IMR-90 (cell line): ENCODE measurements at regions not wholly inside any gene's neighbourhood (a gene's known extent, or its start where the extent isn't known, plus 50 kb on each side); places are given as distances from the start of the nearest gene placed in this dataset.

Experiments
- ATAC-seq: fragments of 200-7000 bp; cut with Tn5 transposase; 2 replicates; pipeline ENCODE4 v1.9.1; 2020; ENCODE audit warnings: low read depth, mild to moderate bottlenecking, moderate library complexity
- BruUV-seq: library from RNA; stranded (reverse); fragments of 400-500 nt; replicated peaks from 2 replicates; lab custom pipeline; 2021; lab: Mats Ljungman, UMichigan
- CTCF ChIA-PET: fragments of 300-600 bp; formaldehyde crosslinking; extraction: SDS; loops from one replicate; lab custom pipeline; 2021; ENCODE audit warnings: antibody characterized with exemption; lab: Yijun Ruan, JAX
- POLR2A ChIA-PET: fragments of 300-600 bp; sonication (Branson Sonifier 250); formaldehyde crosslinking; loops from one replicate; lab custom pipeline; 2022; ENCODE audit warnings: antibody characterized with exemption; ENCODE audit not compliant: unreplicated experiment; lab: Charles Lee
- DNase-seq: peaks from one replicate; pipeline ENCODE4 v3.0.0; 2013
- H2AFZ ChIP-seq: replicated peaks from 2 replicates; pipeline ENCODE3; 2013; ENCODE audit warnings: low read length, mild to moderate bottlenecking; ENCODE audit not compliant: poor library complexity
- H2AK5ac ChIP-seq: 2 replicates; pipeline ENCODE4 v1.6.1; 2013; ENCODE audit warnings: low read depth, low read length, inconsistent platforms
- H2AK9ac ChIP-seq: replicated peaks from 2 replicates; pipeline ENCODE3; 2013; ENCODE audit warnings: mild to moderate bottlenecking, low read depth, low read length, moderate library complexity; ENCODE audit not compliant: poor library complexity
- H2BK120ac ChIP-seq: 2 replicates; pipeline ENCODE4 v1.6.1; 2013; ENCODE audit warnings: low read depth, low read length, inconsistent platforms
- H2BK15ac ChIP-seq: 3 replicates; pipeline ENCODE4 v1.6.1; 2013; ENCODE audit warnings: low read depth, low read length, inconsistent platforms
- H2BK20ac ChIP-seq: 2 replicates; pipeline ENCODE4 v1.6.1; 2013; ENCODE audit warnings: low read depth, mild to moderate bottlenecking, inconsistent platforms, low read length, moderate library complexity
- H2BK5ac ChIP-seq: 2 replicates; pipeline ENCODE4 v1.6.1; 2013; ENCODE audit warnings: mild to moderate bottlenecking, low read depth, low read length, inconsistent platforms; ENCODE audit not compliant: poor library complexity, severe bottlenecking
- H3K14ac ChIP-seq: replicated peaks from 2 replicates; pipeline ENCODE4 v1.6.1; 2013; ENCODE audit warnings: low read depth, low read length, inconsistent platforms
- H3K18ac ChIP-seq: 2 replicates; pipeline ENCODE4 v1.6.1; 2013; ENCODE audit warnings: low read depth, low read length, control low read depth
- H3K23ac ChIP-seq: 2 replicates; pipeline ENCODE4 v1.6.1; 2013; ENCODE audit warnings: low read depth, low read length, inconsistent platforms
- H3K27ac ChIP-seq: 2 replicates; pipeline ENCODE4 v1.5.1; 2013; ENCODE audit warnings: mild to moderate bottlenecking, control low read depth, low read length; ENCODE audit not compliant: insufficient read depth
- H3K27me3 ChIP-seq: 2 replicates; pipeline ENCODE4 v1.6.1; 2013; ENCODE audit warnings: low read length; ENCODE audit not compliant: control insufficient read depth, insufficient read depth
- H3K36me3 ChIP-seq: 2 replicates; pipeline ENCODE4 v1.6.1; 2013; ENCODE audit warnings: low read length, mixed read lengths; ENCODE audit not compliant: control insufficient read depth, insufficient read depth
- H3K4ac ChIP-seq: 2 replicates; pipeline ENCODE4 v1.6.1; 2013; ENCODE audit warnings: low read depth, low read length, inconsistent platforms
- H3K4me1 ChIP-seq: 2 replicates; pipeline ENCODE4 v1.6.1; 2013; ENCODE audit warnings: low read length, mixed read lengths; ENCODE audit not compliant: control insufficient read depth, insufficient read depth
- H3K4me2 ChIP-seq: 2 replicates; pipeline ENCODE4 v1.6.1; 2013; ENCODE audit warnings: low read depth, mild to moderate bottlenecking, control low read depth, low read length, moderate library complexity
- H3K4me3 ChIP-seq: 2 replicates; pipeline ENCODE4 v1.5.1; 2013; ENCODE audit warnings: low read depth, mild to moderate bottlenecking, control low read depth, low read length, moderate library complexity; ENCODE audit not compliant: insufficient read depth
- H3K56ac ChIP-seq: 2 replicates; pipeline ENCODE4 v1.6.1; 2013; ENCODE audit warnings: low read length, inconsistent platforms; ENCODE audit not compliant: insufficient read depth; ENCODE audit errors: extremely low read depth
- H3K79me1 ChIP-seq, 2 experiments: 2 replicates each; pipeline ENCODE4 v1.6.1; 2013; ENCODE audit warnings: low read length in 2 of 2, inconsistent platforms in 1 of 2, low read depth in 1 of 2
- H3K9ac ChIP-seq: 2 replicates; pipeline ENCODE4 v1.6.1; 2013; ENCODE audit warnings: low read depth, low read length, control low read depth
- H3K9me1 ChIP-seq: 2 replicates; pipeline ENCODE4 v1.6.1; 2013; ENCODE audit warnings: low read length, inconsistent platforms; ENCODE audit not compliant: insufficient read depth
- H3K9me3 ChIP-seq: 2 replicates; pipeline ENCODE4 v1.6.1; 2013; ENCODE audit warnings: low read length; ENCODE audit not compliant: control insufficient read depth, insufficient read depth
- H4K20me1 ChIP-seq: 2 replicates; pipeline ENCODE4 v1.6.1; 2013; ENCODE audit warnings: low read length, inconsistent platforms; ENCODE audit not compliant: insufficient read depth
- H4K5ac ChIP-seq: 2 replicates; pipeline ENCODE4 v1.6.1; 2013; ENCODE audit warnings: mild to moderate bottlenecking, low read depth, low read length, control low read depth
- H4K8ac ChIP-seq, 2 experiments: 2 replicates each; pipeline ENCODE4 v1.6.1; 2013; ENCODE audit warnings: low read depth in 2 of 2, low read length in 2 of 2, control low read depth in 1 of 2, inconsistent platforms in 1 of 2
- H4K91ac ChIP-seq: 2 replicates; pipeline ENCODE4 v1.6.1; 2013; ENCODE audit warnings: low read depth, low read length, inconsistent platforms; ENCODE audit not compliant: insufficient read depth
- ELK1 ChIP-seq: fragments of 150-350 bp; IDR thresholded peaks from 2 replicates; pipeline ENCODE4 v1.6.1; 2016; ENCODE audit warnings: low read depth, mild to moderate bottlenecking, low read length, moderate library complexity, borderline replicate concordance
- MAZ ChIP-seq: IDR thresholded peaks from 2 replicates; pipeline ENCODE4 v1.6.1; 2012; ENCODE audit warnings: low read depth, mild to moderate bottlenecking, low read length, improper control_type of control experiment, moderate library complexity, borderline replicate concordance
- MXI1 ChIP-seq: IDR thresholded peaks from 2 replicates; pipeline ENCODE4 v1.6.1; 2012; ENCODE audit warnings: low read depth, mild to moderate bottlenecking, low read length, moderate library complexity, borderline replicate concordance
- POLR2A ChIP-seq: IDR thresholded peaks from 2 replicates; pipeline ENCODE4 v1.6.1; 2012; ENCODE audit warnings: mild to moderate bottlenecking, low read depth, low read length
- RAD21 ChIP-seq: IDR thresholded peaks from 2 replicates; pipeline ENCODE4 v1.6.1; 2012; ENCODE audit warnings: low read length, improper control_type of control experiment
- WGBS, 2 experiments: methylation state at CpG; one replicate each; pipeline versions ENCODE4 v1.1.5 to v1.1.7; 2013; ENCODE audit warnings: missing lambda C conversion rate in 2 of 2; ENCODE audit not compliant: insufficient read length in 1 of 2; ENCODE audit errors: extremely low coverage in 2 of 2; 5-methylcytosine and 5-hydroxymethylcytosine counted together
- dilution Hi-C: fragments of 300-500 bp; cut with HindIII; formaldehyde crosslinking; loops from one replicate; pipeline ENCODE4 v1.14.3; 2018; ENCODE audit warnings: low sequenced_read_pairs; ENCODE audit not compliant: unreplicated experiment
- in situ Hi-C: fragments of 300-500 bp; cut with MboI; formaldehyde crosslinking; loops from 3 replicates; pipeline ENCODE4 v1.14.3; 2019; ENCODE audit warnings: low sequenced_read_pairs, inconsistent platforms, mixed read lengths
- intact Hi-C: fragments of 100-400 bp; cut with micrococcal nuclease; formaldehyde crosslinking; loops from 2 replicates; pipeline ENCODE4 v1.10.0; 2022

GRCh38 chr20:48079028-48079427 lies 293.7 kb upstream of the SULF2 start:
- Histone ChIP-seq H3K9me1 (no peaks in the 10 kb centered on the region), H3K36me3 (no peaks in the 10 kb centered on the region), H3K4ac (no peak overlapping the region), H3K23ac (no peak overlapping the region), H3K9ac (no peak overlapping the region), H2BK15ac (no peak overlapping the region), H2BK20ac (no peak overlapping the region), H4K91ac (no peak overlapping the region), H3K18ac (no peak overlapping the region), H2BK5ac (no peak overlapping the region), H3K56ac (no peak overlapping the region), H3K4me2 (no peak overlapping the region), H2AK9ac (no peak overlapping the region), H4K20me1 (no peaks in the 10 kb centered on the region), H4K5ac (no peak overlapping the region), H2AFZ (no peak overlapping the region), H3K9me3 (peaks cover 5% of the 10 kb centered on the region; the same call in 1 of the 2 replicates), H3K4me3 (no peak overlapping the region), H3K4me1 (no peaks in the 10 kb centered on the region), H2BK120ac (no peak overlapping the region), H2AK5ac (no peak overlapping the region), H3K27ac (no peak overlapping the region), H3K14ac (no peak overlapping the region), H3K27me3 (no peaks in the 10 kb centered on the region; the same call in 1 of the 2 replicates), H4K8ac (no peak overlapping the region), H3K79me1 (no peaks in the 10 kb centered on the region)
- dilution Hi-C loops = no loop called here
- POLR2A ChIA-PET = no interaction called here
- in situ Hi-C loops = no loop called here
- TF ChIP-seq MAZ = no peak
- TF ChIP-seq MXI1 = no peak
- TF ChIP-seq RAD21 = no peak
- no peak for TF ChIP-seq POLR2A
- TF ChIP-seq ELK1 = no peak
- CTCF ChIA-PET = no interaction called here
- DNase-seq (no peak), ATAC-seq (no peak)
- no TSS peak for BruUV-seq
- intact Hi-C loops = no loop called here
- WGBS, 2 experiments = 20% methylated on average over 1 of the region's 5 CpGs; no CpG with 5 or more reads in 1 of the 2 experiments
